ENCODE measurements at regions not wholly inside any gene's neighbourhood (a gene's known extent, or its start where the extent isn't known, plus 50 kb on each side); places are given as distances from the start of the nearest gene placed in this dataset.
"Not testable (repeated sequence)": the region's sequence is repeated elsewhere in the genome, so short reads cannot be mapped to it uniquely, and the experiment has no call there.

GRCh38 chr4:169330095-169330494, 59.3 kb upstream of the SH3RF1 start:
- no peak for TF ChIP-seq CTCF (IDR thresholded peaks at IDR 0.05; ENCODE audit: borderline replicate concordance, extremely low read depth, insufficient read depth)
- intact Hi-C loops (cut with DNase I), result no loop called here
- Histone ChIP-seq H3K9me3 (ENCODE audit: control insufficient read depth in 2 of 3, insufficient read depth in 1 of 3, low read length in 3 of 3) (no peaks in the 10 kb centered on the region), H3K36me3 (ENCODE audit: control insufficient read depth in 2 of 3, insufficient read depth in 3 of 3, low read length in 3 of 3) (no peaks in the 10 kb centered on the region), H3K4me1 (ENCODE audit: control insufficient read depth in 2 of 3, insufficient read depth in 2 of 3, low read depth in 1 of 3, low read length in 3 of 3) (no peaks in the 10 kb centered on the region), H3K27ac (ENCODE audit: low read depth in 2 of 2, low read length in 2 of 2) (no peak overlapping the region), H3K4me3 (ENCODE audit: low read length in 3 of 3) (no peak overlapping the region), H3K27me3 (ENCODE audit: control insufficient read depth, insufficient read depth, low read length) (no peaks in the 10 kb centered on the region), H3K9ac (ENCODE audit: low read length in 3 of 3) (no peak overlapping the region)
- no peak for DNase-seq
- no peak for FAIRE-seq

GRCh38 chr4:169327951-169328350, 57.2 kb upstream of the SH3RF1 start:
- DNase-seq (no peak), FAIRE-seq (no peak)
- no peak overlapping the region for H3K4me3 ChIP-seq (ENCODE audit: low read length in 3 of 3)
- no peak for TF ChIP-seq CTCF (IDR thresholded peaks at IDR 0.05; ENCODE audit: borderline replicate concordance, extremely low read depth, insufficient read depth)
- H3K4me1 ChIP-seq (ENCODE audit: control insufficient read depth in 2 of 3, insufficient read depth in 2 of 3, low read depth in 1 of 3, low read length in 3 of 3), result no peaks in the 10 kb centered on the region
- no peak overlapping the region for H3K9ac ChIP-seq (ENCODE audit: low read length in 3 of 3)
- H3K9me3 ChIP-seq (ENCODE audit: control insufficient read depth in 2 of 3, insufficient read depth in 1 of 3, low read length in 3 of 3), result no peaks in the 10 kb centered on the region
- H3K36me3 ChIP-seq (ENCODE audit: control insufficient read depth in 2 of 3, insufficient read depth in 3 of 3, low read length in 3 of 3), result no peaks in the 10 kb centered on the region
- H3K27me3 ChIP-seq (ENCODE audit: control insufficient read depth, insufficient read depth, low read length), result no peaks in the 10 kb centered on the region
- intact Hi-C loops (cut with DNase I), result no loop called here
- H3K27ac ChIP-seq (ENCODE audit: low read depth in 2 of 2, low read length in 2 of 2), result no peak overlapping the region

- H3K27me3 ChIP-seq (ENCODE audit: control insufficient read depth, insufficient read depth, low read length); H3K4me1 ChIP-seq (ENCODE audit: control insufficient read depth in 2 of 3, insufficient read depth in 2 of 3, low read depth in 1 of 3, low read length in 3 of 3); DNase-seq; H3K9ac ChIP-seq (ENCODE audit: low read length in 3 of 3); H3K4me3 ChIP-seq (ENCODE audit: low read length in 3 of 3); H3K36me3 ChIP-seq (ENCODE audit: control insufficient read depth in 2 of 3, insufficient read depth in 3 of 3, low read length in 3 of 3); intact Hi-C loops (cut with DNase I); FAIRE-seq; H3K27ac ChIP-seq (ENCODE audit: low read depth in 2 of 2, low read length in 2 of 2); H3K9me3 ChIP-seq (ENCODE audit: control insufficient read depth in 2 of 3, insufficient read depth in 1 of 3, low read length in 3 of 3): not testable (repeated sequence)
Observed at GRCh38 chr4:169323925-169324324, 53.2 kb upstream of the SH3RF1 start.

GRCh38 chr4:169322833-169323232, 52.1 kb upstream of the SH3RF1 start:
- H3K9ac ChIP-seq (ENCODE audit: low read length in 3 of 3); H3K4me1 ChIP-seq (ENCODE audit: control insufficient read depth in 2 of 3, insufficient read depth in 2 of 3, low read depth in 1 of 3, low read length in 3 of 3); H3K4me3 ChIP-seq (ENCODE audit: low read length in 3 of 3); H3K9me3 ChIP-seq (ENCODE audit: control insufficient read depth in 2 of 3, insufficient read depth in 1 of 3, low read length in 3 of 3); H3K27me3 ChIP-seq (ENCODE audit: control insufficient read depth, insufficient read depth, low read length); H3K27ac ChIP-seq (ENCODE audit: low read depth in 2 of 2, low read length in 2 of 2); H3K36me3 ChIP-seq (ENCODE audit: control insufficient read depth in 2 of 3, insufficient read depth in 3 of 3, low read length in 3 of 3); intact Hi-C loops (cut with DNase I); DNase-seq; FAIRE-seq: not testable (repeated sequence)

All from kidney (tissue), 13 donors.